GM10248 (cell line): ENCODE measurements at regions not wholly inside any gene's neighbourhood (a gene's known extent, or its start where the extent isn't known, plus 50 kb on each side); places are given as distances from the start of the nearest gene placed in this dataset.

Source experiments
- CTCF ChIA-PET: fragments of 300-600 bp; sonication (Branson Sonifier 250); formaldehyde crosslinking; extraction: SDS; loops from one replicate; lab custom pipeline; 2021; ENCODE audit warnings: antibody characterized with exemption; lab: Yijun Ruan, JAX
- POLR2A ChIA-PET: fragments of 350-650 bp; sonication (Branson Sonifier 250); formaldehyde crosslinking; extraction: SDS; loops from one replicate; lab custom pipeline; 2020; ENCODE audit warnings: antibody characterized with exemption; lab: Yijun Ruan, JAX
- DNase-seq: peaks from one replicate; pipeline ENCODE4 v3.0.0; 2012; ENCODE audit errors: extremely low spot score
- TF ChIP-seq, protein P1 (sequence below): IDR thresholded peaks from 2 replicates; pipeline ENCODE4 v1.5.1; 2012; ENCODE audit warnings: mild to moderate bottlenecking, low read depth; ENCODE audit errors: extremely low read depth, missing control alignments, control extremely low read depth

- DNase-seq: no peak
- ChIA-PET CTCF (no interaction called here), POLR2A (no interaction called here)
- TF ChIP-seq, protein P1, sequence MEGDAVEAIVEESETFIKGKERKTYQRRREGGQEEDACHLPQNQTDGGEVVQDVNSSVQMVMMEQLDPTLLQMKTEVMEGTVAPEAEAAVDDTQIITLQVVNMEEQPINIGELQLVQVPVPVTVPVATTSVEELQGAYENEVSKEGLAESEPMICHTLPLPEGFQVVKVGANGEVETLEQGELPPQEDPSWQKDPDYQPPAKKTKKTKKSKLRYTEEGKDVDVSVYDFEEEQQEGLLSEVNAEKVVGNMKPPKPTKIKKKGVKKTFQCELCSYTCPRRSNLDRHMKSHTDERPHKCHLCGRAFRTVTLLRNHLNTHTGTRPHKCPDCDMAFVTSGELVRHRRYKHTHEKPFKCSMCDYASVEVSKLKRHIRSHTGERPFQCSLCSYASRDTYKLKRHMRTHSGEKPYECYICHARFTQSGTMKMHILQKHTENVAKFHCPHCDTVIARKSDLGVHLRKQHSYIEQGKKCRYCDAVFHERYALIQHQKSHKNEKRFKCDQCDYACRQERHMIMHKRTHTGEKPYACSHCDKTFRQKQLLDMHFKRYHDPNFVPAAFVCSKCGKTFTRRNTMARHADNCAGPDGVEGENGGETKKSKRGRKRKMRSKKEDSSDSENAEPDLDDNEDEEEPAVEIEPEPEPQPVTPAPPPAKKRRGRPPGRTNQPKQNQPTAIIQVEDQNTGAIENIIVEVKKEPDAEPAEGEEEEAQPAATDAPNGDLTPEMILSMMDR: no peak
Observed at GRCh38 chr1:209485167-209485566, 98.3 kb upstream of the CAMK1G start.

GRCh38 chr1:209485751-209486150 is 97.8 kb upstream of the CAMK1G start:
- POLR2A ChIA-PET: no interaction called here
- TF ChIP-seq, protein P1: no peak
- CTCF ChIA-PET: no interaction called here
- DNase-seq: no peak

DNA sequence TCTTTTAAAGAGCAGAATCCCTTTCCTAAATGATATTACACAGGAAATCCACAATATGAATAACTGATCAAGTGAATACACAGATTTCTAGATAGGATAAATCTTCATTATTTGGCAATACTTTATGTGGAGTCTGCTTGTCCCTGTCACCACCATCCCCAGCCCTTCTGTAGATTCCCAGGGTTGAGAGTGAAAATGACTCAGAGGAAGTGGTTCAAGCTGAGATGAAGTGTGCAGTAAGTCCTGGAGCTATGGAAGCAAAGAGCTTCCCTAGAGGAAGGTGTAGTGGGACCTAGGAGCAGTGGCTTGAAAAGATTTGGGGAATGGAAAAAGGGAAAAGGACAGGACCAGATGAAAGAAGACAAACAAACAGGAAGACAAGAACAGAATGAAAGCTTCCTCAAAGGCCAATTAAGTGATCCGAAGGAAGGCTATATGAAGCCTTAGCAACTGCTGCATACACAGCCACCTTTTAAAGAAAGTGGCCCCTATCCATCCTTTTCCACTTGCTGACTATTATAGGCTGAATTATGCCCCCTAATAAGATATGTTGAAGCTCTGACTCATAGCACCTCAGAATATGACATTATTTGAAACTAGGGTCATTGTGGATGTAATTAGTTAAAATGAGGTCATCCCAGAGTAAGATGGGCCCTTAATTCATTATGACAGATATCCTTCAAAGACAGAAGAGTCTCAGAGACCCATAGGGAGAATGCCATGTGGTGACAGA is 96.5 kb upstream of the CAMK1G start:
- no peak for DNase-seq
- TF ChIP-seq, protein P1: no peak
- ChIA-PET CTCF (no interaction called here), POLR2A (no interaction called here)

DNA sequence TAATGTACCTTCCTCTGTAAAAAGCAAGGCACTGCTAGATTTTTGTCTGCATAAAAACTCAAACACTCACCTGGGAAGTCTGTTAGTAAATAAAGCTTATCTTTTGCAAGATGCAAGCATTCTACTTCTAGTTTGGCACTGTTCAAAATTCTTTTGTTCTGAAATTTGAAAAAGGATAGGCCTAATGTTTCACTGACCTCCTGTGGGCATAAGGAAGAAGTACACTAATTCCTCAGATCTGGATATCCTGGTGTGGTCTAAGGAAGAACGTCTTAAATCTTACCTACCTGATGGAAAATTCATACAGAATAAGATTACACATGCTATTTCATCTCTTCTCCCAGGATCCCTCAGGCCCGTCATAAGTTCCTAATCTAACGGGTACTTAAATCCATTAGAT is 93.5 kb upstream of the CAMK1G start:
- no peak for DNase-seq
- TF ChIP-seq, protein P1: no peak
- ChIA-PET POLR2A (no interaction called here), CTCF (no interaction called here)

DNA sequence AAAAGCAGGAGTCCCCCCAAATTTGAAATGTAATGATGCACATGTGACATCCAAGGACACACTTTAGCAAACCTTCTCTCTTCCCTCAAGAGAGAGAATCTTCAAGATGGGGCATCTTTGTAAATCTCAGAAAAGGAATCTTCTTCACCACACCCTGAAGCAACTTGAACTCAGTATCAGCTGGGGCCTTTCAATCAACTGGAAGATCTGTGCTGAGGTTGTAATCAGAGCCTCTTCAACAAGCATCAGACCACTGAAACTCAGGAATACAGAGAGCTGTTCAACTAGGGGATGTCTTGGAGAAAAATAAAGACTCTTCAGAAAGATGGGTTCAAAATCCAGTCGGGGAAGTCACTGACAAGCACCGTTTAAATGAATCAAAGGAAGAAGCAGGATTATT is 92.5 kb upstream of the CAMK1G start:
- TF ChIP-seq, protein P1: no peak
- ChIA-PET POLR2A (no interaction called here), CTCF (interaction anchor here (1.4 kb wide), 1 partner anchor 19 kb away, joined by 3 read pairs; no protein-coding TSS in a partner anchor)
- no peak for DNase-seq

DNA sequence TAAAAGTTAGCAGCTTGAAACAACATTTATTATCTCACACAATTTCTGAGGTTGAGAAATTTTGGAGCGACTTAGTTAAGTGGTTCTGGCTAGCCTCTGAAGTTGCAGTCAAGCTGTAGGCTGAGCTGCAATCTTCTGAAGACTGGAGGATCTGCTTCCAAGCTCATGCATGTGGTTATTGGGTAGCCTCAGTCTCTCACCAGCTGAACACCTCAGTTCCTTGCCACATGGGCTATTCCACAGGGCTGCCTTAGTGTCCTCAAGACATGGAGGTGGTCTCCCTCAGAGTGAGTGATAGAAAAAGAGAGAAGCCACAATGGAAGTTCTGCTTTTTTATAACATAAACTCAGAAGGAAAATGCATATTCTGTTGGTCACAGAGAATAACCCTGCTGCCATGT is 92.0 kb upstream of the CAMK1G start:
- ChIA-PET POLR2A (no interaction called here), CTCF (interaction anchor here (1.0 to 1.5 kb wide), 4 partner anchors 11 to 78 kb away, joined by 3 to 5 read pairs (median 4); no protein-coding TSS in a partner anchor)
- TF ChIP-seq, protein P1: no peak
- DNase-seq: no peak

GRCh38 chr1:209491897-209492296 is 91.6 kb upstream of the CAMK1G start:
- CTCF ChIA-PET: interaction anchor here (1.0 to 1.5 kb wide), 4 partner anchors 10 to 78 kb away, joined by 3 to 5 read pairs (median 4); no protein-coding TSS in a partner anchor
- no peak for DNase-seq

More at GRCh38 chr1:209491897-209492296, 91.6 kb upstream of the CAMK1G start:
- POLR2A ChIA-PET: no interaction called here
- TF ChIP-seq, protein P1: no peak
